DOHH2 (cell line): ENCODE measurements at regions not wholly inside any gene's neighbourhood (a gene's known extent, or its start where the extent isn't known, plus 50 kb on each side); places are given as distances from the start of the nearest gene placed in this dataset.

Experiments
- H3F3A ChIP-seq: fragments of 200-600 bp; sonication (generic), shearing (Covaris generic); 2 replicates; pipeline ENCODE4 v1.6.0; 2016; ENCODE audit warnings: antibody characterized with exemption, mild to moderate bottlenecking; ENCODE audit not compliant: control insufficient read depth, insufficient read depth
- H3K27ac ChIP-seq: fragments of 200-600 bp; sonication (generic); 2 replicates; pipeline ENCODE4 v1.5.1; 2014; ENCODE audit warnings: low read depth, mild to moderate bottlenecking, low read length, moderate library complexity
- H3K27me3 ChIP-seq: fragments of 200-600 bp; sonication (generic); 2 replicates; pipeline ENCODE4 v1.6.1; 2014; ENCODE audit warnings: mild to moderate bottlenecking, low read length, mixed read lengths; ENCODE audit not compliant: control insufficient read depth
- H3K36me3 ChIP-seq: fragments of 200-600 bp; sonication (generic); 2 replicates; pipeline ENCODE4 v1.6.1; 2014; ENCODE audit warnings: mild to moderate bottlenecking, low read length, moderate library complexity, mixed read lengths; ENCODE audit not compliant: control insufficient read depth
- H3K4me1 ChIP-seq: fragments of 200-600 bp; sonication (generic); 2 replicates; pipeline ENCODE4 v1.6.1; 2014; ENCODE audit warnings: mild to moderate bottlenecking, low read length, mixed read lengths; ENCODE audit not compliant: control insufficient read depth
- H3K4me2 ChIP-seq: fragments of 200-600 bp; sonication (generic); 2 replicates; pipeline ENCODE4 v1.6.0; 2014; ENCODE audit warnings: mild to moderate bottlenecking, low read length, moderate library complexity
- H3K4me3 ChIP-seq: fragments of 200-600 bp; sonication (generic); 2 replicates; pipeline ENCODE4 v1.5.1; 2014; ENCODE audit warnings: mild to moderate bottlenecking, low read length, mixed read lengths
- H3K79me2 ChIP-seq: fragments of 200-600 bp; sonication (generic); 2 replicates; pipeline ENCODE4 v1.6.1; 2014; ENCODE audit warnings: mild to moderate bottlenecking, low read length, mixed read lengths; ENCODE audit not compliant: control insufficient read depth
- H3K9me2 ChIP-seq: fragments of 200-600 bp; sonication (generic); replicated peaks from 2 replicates; pipeline ENCODE4 v1.6.1; 2014; ENCODE audit warnings: mild to moderate bottlenecking, low read length, mixed read lengths; ENCODE audit not compliant: control insufficient read depth
- H3K9me3 ChIP-seq: fragments of 200-600 bp; sonication (generic); 2 replicates; pipeline ENCODE4 v1.6.1; 2014; ENCODE audit warnings: antibody characterized with exemption, low read length, mixed read lengths; ENCODE audit not compliant: control insufficient read depth, insufficient read depth
- H4K20me1 ChIP-seq: fragments of 200-600 bp; sonication (generic); 2 replicates; pipeline ENCODE4 v1.6.0; 2014; ENCODE audit warnings: low read depth, mild to moderate bottlenecking, antibody characterized with exemption, low read length, moderate library complexity; ENCODE audit not compliant: control insufficient read depth, insufficient read depth
- CTCF ChIP-seq: fragments of 200-600 bp; sonication (generic); IDR thresholded peaks from one replicate; pipeline ENCODE4 v1.5.1; 2014; ENCODE audit warnings: antibody characterized with exemption, mild to moderate bottlenecking, low read depth, low read length; ENCODE audit not compliant: poor library complexity, severe bottlenecking
- EZH2phosphoT487 ChIP-seq: fragments of 200-600 bp; sonication (generic); IDR thresholded peaks from 2 replicates; pipeline ENCODE4 v1.6.1; 2017; ENCODE audit warnings: borderline replicate concordance, mild to moderate bottlenecking, antibody characterized with exemption, low read length, moderate library complexity, mixed read lengths

- Histone ChIP-seq H4K20me1 (no peaks in the 10 kb centered on the region), H3K4me2 (peak overlapping the region; percentile 60), H3K36me3 (no peaks in the 10 kb centered on the region), H3K27me3 (no peaks in the 10 kb centered on the region), H3F3A (peaks cover 2% of the 10 kb centered on the region; the same call in 1 of the 2 replicates), H3K9me3 (no peaks in the 10 kb centered on the region), H3K79me2 (no peaks in the 10 kb centered on the region), H3K4me1 (peaks cover 10% of the 10 kb centered on the region), H3K9me2 (no peaks in the 10 kb centered on the region), H3K4me3 (peak overlapping the region; percentile 47), H3K27ac (peak overlapping the region; percentile 24; the same call in 1 of the 2 replicates)
- TF ChIP-seq EZH2phosphoT487 (no peak), CTCF (no peak)
Observed at GRCh38 chr4:175946472-175947116, 119.0 kb upstream of the WDR17 start.

GRCh38 chr4:175947117-175947722, 118.4 kb upstream of the WDR17 start:
- H3K27ac ChIP-seq = peak overlapping the region; percentile 24; the same call in 1 of the 2 replicates

GRCh38 chr4:175951794-175952193, 113.8 kb upstream of the WDR17 start:
- H4K20me1 ChIP-seq = no peaks in the 10 kb centered on the region
- TF ChIP-seq CTCF (no peak), EZH2phosphoT487 (no peak)
- no peaks in the 10 kb centered on the region for H3K27me3 ChIP-seq
- H3F3A ChIP-seq = peaks cover 2% of the 10 kb centered on the region; the same call in 1 of the 2 replicates
- H3K4me3 ChIP-seq = no peak overlapping the region
- no peaks in the 10 kb centered on the region for H3K79me2 ChIP-seq
- peaks cover 9% of the 10 kb centered on the region for H3K36me3 ChIP-seq
- no peaks in the 10 kb centered on the region for H3K9me2 ChIP-seq
- no peak overlapping the region for H3K27ac ChIP-seq
- H3K4me1 ChIP-seq = peaks cover 22% of the 10 kb centered on the region
- H3K9me3 ChIP-seq = peaks cover 9% of the 10 kb centered on the region; the same call in 1 of the 2 replicates
- no peak overlapping the region for H3K4me2 ChIP-seq

More at GRCh38 chr4:175947117-175947722, 118.4 kb upstream of the WDR17 start:
- H3K4me3 ChIP-seq = peak overlapping the region; percentile 47; the same call in 1 of the 2 replicates
- no peaks in the 10 kb centered on the region for H4K20me1 ChIP-seq
- no peaks in the 10 kb centered on the region for H3K9me2 ChIP-seq
- H3K4me1 ChIP-seq = peaks cover 10% of the 10 kb centered on the region
- no peaks in the 10 kb centered on the region for H3K9me3 ChIP-seq
- no peaks in the 10 kb centered on the region for H3K36me3 ChIP-seq
- H3F3A ChIP-seq = peaks cover 2% of the 10 kb centered on the region; the same call in 1 of the 2 replicates
- H3K27me3 ChIP-seq = no peaks in the 10 kb centered on the region
- TF ChIP-seq CTCF (peak; percentile 51), EZH2phosphoT487 (no peak)
- peak overlapping the region; percentile 60 for H3K4me2 ChIP-seq
- no peaks in the 10 kb centered on the region for H3K79me2 ChIP-seq
